Trophoblast cell (in vitro differentiated cells and primary cell): ENCODE measurements at regions not wholly inside any gene's neighbourhood (a gene's known extent, or its start where the extent isn't known, plus 50 kb on each side); places are given as distances from the start of the nearest gene placed in this dataset.

Source experiments
- DNase-seq, 2 donors: peaks; one replicate each; pipeline ENCODE4 v3.0.0-alpha.2; 2016
- H2AFZ ChIP-seq: 2 replicates; pipeline ENCODE4 v1.6.1; 2013; ENCODE audit warnings: low read length, moderate library complexity, mild to moderate bottlenecking; ENCODE audit not compliant: insufficient read depth, poor library complexity
- H2AK5ac ChIP-seq: 2 replicates; pipeline ENCODE4 v1.6.1; 2013; ENCODE audit warnings: mild to moderate bottlenecking, low read length
- H2BK120ac ChIP-seq: 2 replicates; pipeline ENCODE4 v1.6.1; 2013; ENCODE audit warnings: low read length, mild to moderate bottlenecking, moderate library complexity; ENCODE audit not compliant: insufficient read depth, poor library complexity
- H2BK12ac ChIP-seq: 2 replicates; pipeline ENCODE4 v1.6.1; 2013; ENCODE audit warnings: mild to moderate bottlenecking, low read length, moderate library complexity
- H2BK5ac ChIP-seq: 2 replicates; pipeline ENCODE4 v1.6.1; 2013; ENCODE audit warnings: low read length, low read depth, moderate library complexity, mild to moderate bottlenecking; ENCODE audit not compliant: poor library complexity
- H3K14ac ChIP-seq: 2 replicates; pipeline ENCODE4 v1.6.1; 2013; ENCODE audit warnings: mild to moderate bottlenecking, low read length
- H3K18ac ChIP-seq: 2 replicates; pipeline ENCODE4 v1.6.1; 2013; ENCODE audit warnings: mild to moderate bottlenecking, low read length
- H3K23ac ChIP-seq: 2 replicates; pipeline ENCODE4 v1.6.1; 2013; ENCODE audit warnings: low read length
- H3K27ac ChIP-seq: 2 replicates; pipeline ENCODE4 v1.5.1; 2013; ENCODE audit warnings: low read depth, mild to moderate bottlenecking, inconsistent platforms, low read length, moderate library complexity
- H3K27me3 ChIP-seq: 2 replicates; pipeline ENCODE4 v1.6.1; 2013; ENCODE audit warnings: inconsistent platforms, mild to moderate bottlenecking, low read length, moderate library complexity; ENCODE audit not compliant: insufficient read depth
- H3K36me3 ChIP-seq, 2 experiments: 1 replicate in 1 of 2; 2 replicates in 1 of 2; pipeline ENCODE4 v1.6.1; 2013; ENCODE audit warnings: low read length in 2 of 2, mild to moderate bottlenecking in 2 of 2, moderate library complexity in 1 of 2; ENCODE audit not compliant: insufficient read depth in 2 of 2, control insufficient read depth in 1 of 2
- H3K4ac ChIP-seq: 2 replicates; pipeline ENCODE4 v1.6.1; 2013; ENCODE audit warnings: low read depth, mild to moderate bottlenecking, low read length, moderate library complexity
- H3K4me1 ChIP-seq, 2 experiments: 1 replicate in 1 of 2; 2 replicates in 1 of 2; pipeline ENCODE4 v1.6.1; 2013; ENCODE audit warnings: low read length in 2 of 2, mild to moderate bottlenecking in 2 of 2, moderate library complexity in 1 of 2; ENCODE audit not compliant: insufficient read depth in 2 of 2, control insufficient read depth in 1 of 2
- H3K4me2 ChIP-seq: 2 replicates; pipeline ENCODE4 v1.6.1; 2013; ENCODE audit warnings: inconsistent platforms, mild to moderate bottlenecking, low read length, moderate library complexity
- H3K4me3 ChIP-seq: 2 replicates; pipeline ENCODE4 v1.5.1; 2013; ENCODE audit warnings: mild to moderate bottlenecking, low read depth, low read length, inconsistent platforms
- H3K79me1 ChIP-seq: one replicate; pipeline ENCODE4 v1.6.1; 2013; ENCODE audit warnings: low read length
- H3K79me2 ChIP-seq: 2 replicates; pipeline ENCODE4 v1.6.1; 2013; ENCODE audit warnings: low read length, mild to moderate bottlenecking; ENCODE audit not compliant: control insufficient read depth, insufficient read depth, poor library complexity
- H3K9ac ChIP-seq: 2 replicates; pipeline ENCODE4 v1.6.1; 2013; ENCODE audit warnings: mild to moderate bottlenecking, low read length
- H3K9me3 ChIP-seq: 2 replicates; pipeline ENCODE4 v1.6.1; 2013; ENCODE audit warnings: low read depth, mild to moderate bottlenecking, control low read depth, inconsistent platforms, low read length; ENCODE audit not compliant: insufficient read depth
- H4K12ac ChIP-seq: 2 replicates; pipeline ENCODE4 v1.6.1; 2013; ENCODE audit warnings: low read depth, mild to moderate bottlenecking, low read length, moderate library complexity
- H4K8ac ChIP-seq: 2 replicates; pipeline ENCODE4 v1.6.1; 2013; ENCODE audit warnings: low read depth, mild to moderate bottlenecking, low read length, moderate library complexity
- H4K91ac ChIP-seq: one replicate; pipeline ENCODE4 v1.6.1; 2013; ENCODE audit warnings: low read depth, mild to moderate bottlenecking, low read length, moderate library complexity
- WGBS: extraction: QIAGEN DNeasy Blood & Tissue Kit; methylation state at CpG from one replicate; pipeline ENCODE4 v1.1.7; 2013; ENCODE audit warnings: missing lambda C conversion rate; ENCODE audit not compliant: insufficient read length, insufficient coverage; ENCODE audit errors: extremely low coverage; 5-methylcytosine and 5-hydroxymethylcytosine counted together

- no peak overlapping the region for H4K8ac ChIP-seq
- no peak overlapping the region for H4K91ac ChIP-seq
- H3K27me3 ChIP-seq: no peaks in the 10 kb centered on the region
- no CpG with 5 or more reads among the region's 1 CpG for WGBS
- H3K4me1 ChIP-seq: no peaks in the 10 kb centered on the region
- H3K79me2 ChIP-seq: no peaks in the 10 kb centered on the region
- H2AFZ ChIP-seq: no peak overlapping the region
- no peaks in the 10 kb centered on the region for H3K79me1 ChIP-seq
- no peak overlapping the region for H3K14ac ChIP-seq
- H3K4me3 ChIP-seq: no peak overlapping the region
- no peak overlapping the region for H2BK120ac ChIP-seq
- H2AK5ac ChIP-seq: no peak overlapping the region
- no peak overlapping the region for H3K4ac ChIP-seq
- H3K9me3 ChIP-seq: no peaks in the 10 kb centered on the region
- no peak overlapping the region for H3K9ac ChIP-seq
- H4K12ac ChIP-seq: no peak overlapping the region
- no peak overlapping the region for H3K4me2 ChIP-seq
- H2BK5ac ChIP-seq: no peak overlapping the region
- no peak overlapping the region for H3K27ac ChIP-seq
- no peak overlapping the region for H3K18ac ChIP-seq
- no peaks in the 10 kb centered on the region for H3K36me3 ChIP-seq
- H3K23ac ChIP-seq: no peak overlapping the region
- H2BK12ac ChIP-seq: no peak overlapping the region
- no peak for DNase-seq
Observed at GRCh38 chr2:183759033-183759432, 634.8 kb downstream of the NUP35 start.

- Histone ChIP-seq H4K12ac (no peak overlapping the region), H3K79me2 (no peaks in the 10 kb centered on the region), H3K4me1 (no peaks in the 10 kb centered on the region), H3K4me2 (no peak overlapping the region), H2BK12ac (no peak overlapping the region), H3K9me3 (no peaks in the 10 kb centered on the region), H3K27ac (no peak overlapping the region), H3K23ac (no peak overlapping the region), H3K9ac (no peak overlapping the region), H2AK5ac (no peak overlapping the region), H3K27me3 (no peaks in the 10 kb centered on the region), H4K91ac (no peak overlapping the region), H2BK5ac (no peak overlapping the region), H3K4ac (no peak overlapping the region), H3K36me3 (no peaks in the 10 kb centered on the region), H2AFZ (no peak overlapping the region), H3K14ac (no peak overlapping the region), H3K18ac (no peak overlapping the region), H2BK120ac (no peak overlapping the region), H3K4me3 (no peak overlapping the region), H3K79me1 (no peaks in the 10 kb centered on the region), H4K8ac (no peak overlapping the region)
- no CpG with 5 or more reads among the region's 3 CpGs for WGBS
- DNase-seq: no peak
Observed at GRCh38 chr2:183773775-183774174, 649.5 kb downstream of the NUP35 start.

GRCh38 chr2:183780072-183780471 is 655.8 kb downstream of the NUP35 start:
- Histone ChIP-seq H3K4ac (no peak overlapping the region), H3K14ac (no peak overlapping the region), H3K27ac (no peak overlapping the region), H2BK5ac (no peak overlapping the region), H3K79me1 (no peaks in the 10 kb centered on the region), H2AFZ (no peak overlapping the region), H2BK120ac (no peak overlapping the region), H3K36me3 (no peaks in the 10 kb centered on the region), H3K4me1 (no peaks in the 10 kb centered on the region), H3K79me2 (no peaks in the 10 kb centered on the region), H4K91ac (no peak overlapping the region), H3K23ac (no peak overlapping the region), H3K9ac (no peak overlapping the region), H3K4me2 (no peak overlapping the region), H3K4me3 (no peak overlapping the region), H3K9me3 (no peaks in the 10 kb centered on the region), H2BK12ac (no peak overlapping the region), H4K8ac (no peak overlapping the region), H3K27me3 (no peaks in the 10 kb centered on the region), H2AK5ac (no peak overlapping the region), H3K18ac (no peak overlapping the region), H4K12ac (no peak overlapping the region)
- WGBS: no CpG with 5 or more reads among the region's 2 CpGs
- no peak for DNase-seq

GRCh38 chr2:183782436-183782835 is 658.2 kb downstream of the NUP35 start:
- Histone ChIP-seq H2AFZ (no peak overlapping the region), H4K8ac (no peak overlapping the region), H3K27ac (no peak overlapping the region), H4K12ac (no peak overlapping the region), H3K36me3 (no peaks in the 10 kb centered on the region), H2BK120ac (no peak overlapping the region), H2BK12ac (no peak overlapping the region), H2BK5ac (no peak overlapping the region), H3K4me1 (no peaks in the 10 kb centered on the region), H3K27me3 (no peaks in the 10 kb centered on the region), H3K4me2 (no peak overlapping the region), H4K91ac (no peak overlapping the region), H3K18ac (no peak overlapping the region), H3K14ac (no peak overlapping the region), H3K9ac (no peak overlapping the region), H3K79me2 (no peaks in the 10 kb centered on the region), H3K4ac (no peak overlapping the region), H3K9me3 (no peaks in the 10 kb centered on the region), H2AK5ac (no peak overlapping the region), H3K4me3 (no peak overlapping the region), H3K79me1 (no peaks in the 10 kb centered on the region), H3K23ac (no peak overlapping the region)
- no CpG with 5 or more reads among the region's 1 CpG for WGBS
- no peak for DNase-seq
